IMR-90 (cell line): ENCODE measurements at regions not wholly inside any gene's neighbourhood (a gene's known extent, or its start where the extent isn't known, plus 50 kb on each side); places are given as distances from the start of the nearest gene placed in this dataset.

Experiments
- ATAC-seq: fragments of 200-7000 bp; cut with Tn5 transposase; 2 replicates; pipeline ENCODE4 v1.9.1; 2020; ENCODE audit warnings: low read depth, mild to moderate bottlenecking, moderate library complexity
- BruUV-seq: library from RNA; stranded (reverse); fragments of 400-500 nt; replicated peaks from 2 replicates; lab custom pipeline; 2021; lab: Mats Ljungman, UMichigan
- CTCF ChIA-PET: fragments of 300-600 bp; formaldehyde crosslinking; extraction: SDS; loops from one replicate; lab custom pipeline; 2021; ENCODE audit warnings: antibody characterized with exemption; lab: Yijun Ruan, JAX
- POLR2A ChIA-PET: fragments of 300-600 bp; sonication (Branson Sonifier 250); formaldehyde crosslinking; loops from one replicate; lab custom pipeline; 2022; ENCODE audit warnings: antibody characterized with exemption; ENCODE audit not compliant: unreplicated experiment; lab: Charles Lee
- DNase-seq: peaks from one replicate; pipeline ENCODE4 v3.0.0; 2013
- H2AFZ ChIP-seq: replicated peaks from 2 replicates; pipeline ENCODE3; 2013; ENCODE audit warnings: low read length, mild to moderate bottlenecking; ENCODE audit not compliant: poor library complexity
- H2AK5ac ChIP-seq: 2 replicates; pipeline ENCODE4 v1.6.1; 2013; ENCODE audit warnings: low read depth, low read length, inconsistent platforms
- H2AK9ac ChIP-seq: replicated peaks from 2 replicates; pipeline ENCODE3; 2013; ENCODE audit warnings: mild to moderate bottlenecking, low read depth, low read length, moderate library complexity; ENCODE audit not compliant: poor library complexity
- H2BK120ac ChIP-seq: 2 replicates; pipeline ENCODE4 v1.6.1; 2013; ENCODE audit warnings: low read depth, low read length, inconsistent platforms
- H2BK15ac ChIP-seq: 3 replicates; pipeline ENCODE4 v1.6.1; 2013; ENCODE audit warnings: low read depth, low read length, inconsistent platforms
- H2BK20ac ChIP-seq: 2 replicates; pipeline ENCODE4 v1.6.1; 2013; ENCODE audit warnings: low read depth, mild to moderate bottlenecking, inconsistent platforms, low read length, moderate library complexity
- H2BK5ac ChIP-seq: 2 replicates; pipeline ENCODE4 v1.6.1; 2013; ENCODE audit warnings: mild to moderate bottlenecking, low read depth, low read length, inconsistent platforms; ENCODE audit not compliant: poor library complexity, severe bottlenecking
- H3K14ac ChIP-seq: replicated peaks from 2 replicates; pipeline ENCODE4 v1.6.1; 2013; ENCODE audit warnings: low read depth, low read length, inconsistent platforms
- H3K18ac ChIP-seq: 2 replicates; pipeline ENCODE4 v1.6.1; 2013; ENCODE audit warnings: low read depth, low read length, control low read depth
- H3K23ac ChIP-seq: 2 replicates; pipeline ENCODE4 v1.6.1; 2013; ENCODE audit warnings: low read depth, low read length, inconsistent platforms
- H3K27ac ChIP-seq: 2 replicates; pipeline ENCODE4 v1.5.1; 2013; ENCODE audit warnings: mild to moderate bottlenecking, control low read depth, low read length; ENCODE audit not compliant: insufficient read depth
- H3K27me3 ChIP-seq: 2 replicates; pipeline ENCODE4 v1.6.1; 2013; ENCODE audit warnings: low read length; ENCODE audit not compliant: control insufficient read depth, insufficient read depth
- H3K36me3 ChIP-seq: 2 replicates; pipeline ENCODE4 v1.6.1; 2013; ENCODE audit warnings: low read length, mixed read lengths; ENCODE audit not compliant: control insufficient read depth, insufficient read depth
- H3K4ac ChIP-seq: 2 replicates; pipeline ENCODE4 v1.6.1; 2013; ENCODE audit warnings: low read depth, low read length, inconsistent platforms
- H3K4me1 ChIP-seq: 2 replicates; pipeline ENCODE4 v1.6.1; 2013; ENCODE audit warnings: low read length, mixed read lengths; ENCODE audit not compliant: control insufficient read depth, insufficient read depth
- H3K4me2 ChIP-seq: 2 replicates; pipeline ENCODE4 v1.6.1; 2013; ENCODE audit warnings: low read depth, mild to moderate bottlenecking, control low read depth, low read length, moderate library complexity
- H3K4me3 ChIP-seq: 2 replicates; pipeline ENCODE4 v1.5.1; 2013; ENCODE audit warnings: low read depth, mild to moderate bottlenecking, control low read depth, low read length, moderate library complexity; ENCODE audit not compliant: insufficient read depth
- H3K56ac ChIP-seq: 2 replicates; pipeline ENCODE4 v1.6.1; 2013; ENCODE audit warnings: low read length, inconsistent platforms; ENCODE audit not compliant: insufficient read depth; ENCODE audit errors: extremely low read depth
- H3K79me1 ChIP-seq, 2 experiments: 2 replicates each; pipeline ENCODE4 v1.6.1; 2013; ENCODE audit warnings: low read length in 2 of 2, inconsistent platforms in 1 of 2, low read depth in 1 of 2
- H3K9ac ChIP-seq: 2 replicates; pipeline ENCODE4 v1.6.1; 2013; ENCODE audit warnings: low read depth, low read length, control low read depth
- H3K9me1 ChIP-seq: 2 replicates; pipeline ENCODE4 v1.6.1; 2013; ENCODE audit warnings: low read length, inconsistent platforms; ENCODE audit not compliant: insufficient read depth
- H3K9me3 ChIP-seq: 2 replicates; pipeline ENCODE4 v1.6.1; 2013; ENCODE audit warnings: low read length; ENCODE audit not compliant: control insufficient read depth, insufficient read depth
- H4K20me1 ChIP-seq: 2 replicates; pipeline ENCODE4 v1.6.1; 2013; ENCODE audit warnings: low read length, inconsistent platforms; ENCODE audit not compliant: insufficient read depth
- H4K5ac ChIP-seq: 2 replicates; pipeline ENCODE4 v1.6.1; 2013; ENCODE audit warnings: mild to moderate bottlenecking, low read depth, low read length, control low read depth
- H4K8ac ChIP-seq, 2 experiments: 2 replicates each; pipeline ENCODE4 v1.6.1; 2013; ENCODE audit warnings: low read depth in 2 of 2, low read length in 2 of 2, control low read depth in 1 of 2, inconsistent platforms in 1 of 2
- H4K91ac ChIP-seq: 2 replicates; pipeline ENCODE4 v1.6.1; 2013; ENCODE audit warnings: low read depth, low read length, inconsistent platforms; ENCODE audit not compliant: insufficient read depth
- BHLHE40 ChIP-seq: fragments of 150-350 bp; IDR thresholded peaks from 2 replicates; pipeline ENCODE4 v1.6.1; 2016; ENCODE audit warnings: mild to moderate bottlenecking, low read depth, low read length
- CEBPB ChIP-seq: IDR thresholded peaks from 2 replicates; pipeline ENCODE4 v1.6.1; 2012; ENCODE audit warnings: low read depth, low read length, improper control_type of control experiment
- CHD1 ChIP-seq: IDR thresholded peaks from 2 replicates; pipeline ENCODE4 v1.6.1; 2012; ENCODE audit warnings: low read depth, low read length, improper control_type of control experiment
- FOS ChIP-seq: fragments of 150-350 bp; IDR thresholded peaks from 2 replicates; pipeline ENCODE4 v1.6.1; 2016; ENCODE audit warnings: low read depth, low read length
- MAFK ChIP-seq: IDR thresholded peaks from 2 replicates; pipeline ENCODE4 v1.6.1; 2012; ENCODE audit warnings: low read depth, low read length, improper control_type of control experiment
- MAZ ChIP-seq: IDR thresholded peaks from 2 replicates; pipeline ENCODE4 v1.6.1; 2012; ENCODE audit warnings: low read depth, mild to moderate bottlenecking, low read length, improper control_type of control experiment, moderate library complexity, borderline replicate concordance
- MXI1 ChIP-seq: IDR thresholded peaks from 2 replicates; pipeline ENCODE4 v1.6.1; 2012; ENCODE audit warnings: low read depth, mild to moderate bottlenecking, low read length, moderate library complexity, borderline replicate concordance
- NFE2L2 ChIP-seq: fragments of 150-350 bp; IDR thresholded peaks from 2 replicates; pipeline ENCODE4 v1.6.1; 2016; ENCODE audit warnings: low read depth, mild to moderate bottlenecking, low read length
- POLR2A ChIP-seq: IDR thresholded peaks from 2 replicates; pipeline ENCODE4 v1.6.1; 2012; ENCODE audit warnings: mild to moderate bottlenecking, low read depth, low read length
- RAD21 ChIP-seq: IDR thresholded peaks from 2 replicates; pipeline ENCODE4 v1.6.1; 2012; ENCODE audit warnings: low read length, improper control_type of control experiment
- RCOR1 ChIP-seq: IDR thresholded peaks from 2 replicates; pipeline ENCODE4 v1.6.1; 2012; ENCODE audit warnings: mild to moderate bottlenecking, low read length, improper control_type of control experiment; ENCODE audit not compliant: insufficient replicate concordance
- RFX5 ChIP-seq: IDR thresholded peaks from 2 replicates; pipeline ENCODE4 v1.8.0; 2012; ENCODE audit warnings: low read depth, mild to moderate bottlenecking, low read length, moderate library complexity
- SMC3 ChIP-seq: fragments of 150-350 bp; IDR thresholded peaks from 2 replicates; pipeline ENCODE4 v1.6.1; 2016; ENCODE audit warnings: low read depth, mild to moderate bottlenecking, antibody characterized with exemption, low read length, moderate library complexity
- WGBS, 2 experiments: methylation state at CpG; one replicate each; pipeline versions ENCODE4 v1.1.5 to v1.1.7; 2013; ENCODE audit warnings: missing lambda C conversion rate in 2 of 2; ENCODE audit not compliant: insufficient read length in 1 of 2; ENCODE audit errors: extremely low coverage in 2 of 2; 5-methylcytosine and 5-hydroxymethylcytosine counted together
- dilution Hi-C: fragments of 300-500 bp; cut with HindIII; formaldehyde crosslinking; loops from one replicate; pipeline ENCODE4 v1.14.3; 2018; ENCODE audit warnings: low sequenced_read_pairs; ENCODE audit not compliant: unreplicated experiment
- in situ Hi-C: fragments of 300-500 bp; cut with MboI; formaldehyde crosslinking; loops from 3 replicates; pipeline ENCODE4 v1.14.3; 2019; ENCODE audit warnings: low sequenced_read_pairs, inconsistent platforms, mixed read lengths
- intact Hi-C: fragments of 100-400 bp; cut with micrococcal nuclease; formaldehyde crosslinking; loops from 2 replicates; pipeline ENCODE4 v1.10.0; 2022
- TF ChIP-seq, protein P1 (sequence below): conservative IDR thresholded peaks from 2 replicates; pipeline ENCODE4 v1.5.1; 2012; ENCODE audit warnings: mild to moderate bottlenecking, low read depth, low read length, improper control_type of control experiment
- TF ChIP-seq, protein P2 (sequence below): fragments of 150-350 bp; IDR thresholded peaks from 2 replicates; pipeline ENCODE4 v1.6.1; 2016; ENCODE audit warnings: low read depth, mild to moderate bottlenecking, low read length, moderate library complexity, borderline replicate concordance
- TF ChIP-seq, protein P3 (sequence below): fragments of 150-350 bp; IDR thresholded peaks from 2 replicates; pipeline ENCODE4 v1.6.1; 2017; ENCODE audit warnings: mild to moderate bottlenecking, antibody characterized with exemption, low read length, low read depth

DNA sequence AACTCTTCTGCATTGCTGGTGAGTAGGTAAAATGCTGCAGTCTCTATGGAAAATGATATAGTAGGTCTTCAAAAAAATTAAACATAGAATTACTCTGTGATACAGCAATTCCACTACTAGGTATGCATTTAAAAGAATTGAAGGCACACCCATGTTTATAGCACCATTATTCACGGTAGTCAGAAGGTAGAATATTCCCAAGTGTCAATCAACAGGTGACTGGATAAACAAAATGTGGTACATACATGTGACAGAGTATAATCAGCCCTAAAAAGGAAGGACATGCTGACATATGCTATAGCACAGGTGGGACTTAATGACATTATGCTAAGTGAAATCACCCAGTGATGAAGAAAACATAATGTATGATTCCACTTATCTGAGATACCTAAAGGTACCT, 123.3 kb downstream of the CCER1 start:
- WGBS, 2 experiments = no CpG with 5 or more reads among the region's 1 CpG
- CTCF ChIA-PET = no interaction called here

More for the DNA sequence above, 123.3 kb downstream of the CCER1 start:
- dilution Hi-C loops = no loop called here
- Histone ChIP-seq H3K18ac (no peak overlapping the region), H2AK9ac (no peak overlapping the region), H2AK5ac (no peak overlapping the region), H3K27ac (no peak overlapping the region), H2BK20ac (no peak overlapping the region), H3K23ac (no peak overlapping the region), H3K79me1 (no peaks in the 10 kb centered on the region), H3K9me1 (peaks cover 3% of the 10 kb centered on the region; the same call in 1 of the 2 replicates), H2AFZ (no peak overlapping the region), H3K27me3 (no peaks in the 10 kb centered on the region), H3K9ac (no peak overlapping the region), H4K5ac (no peak overlapping the region), H3K4ac (no peak overlapping the region), H4K8ac (no peak overlapping the region), H4K91ac (no peak overlapping the region), H2BK5ac (no peak overlapping the region), H3K56ac (no peak overlapping the region), H3K4me1 (no peaks in the 10 kb centered on the region), H4K20me1 (no peaks in the 10 kb centered on the region), H3K14ac (no peak overlapping the region), H2BK15ac (no peak overlapping the region), H2BK120ac (no peak overlapping the region), H3K4me2 (no peak overlapping the region), H3K36me3 (no peaks in the 10 kb centered on the region), H3K9me3 (no peaks in the 10 kb centered on the region), H3K4me3 (no peak overlapping the region)
- no peak for DNase-seq
- no TSS peak for BruUV-seq
- in situ Hi-C loops = no loop called here
- POLR2A ChIA-PET = no interaction called here
- TF ChIP-seq, protein P1, sequence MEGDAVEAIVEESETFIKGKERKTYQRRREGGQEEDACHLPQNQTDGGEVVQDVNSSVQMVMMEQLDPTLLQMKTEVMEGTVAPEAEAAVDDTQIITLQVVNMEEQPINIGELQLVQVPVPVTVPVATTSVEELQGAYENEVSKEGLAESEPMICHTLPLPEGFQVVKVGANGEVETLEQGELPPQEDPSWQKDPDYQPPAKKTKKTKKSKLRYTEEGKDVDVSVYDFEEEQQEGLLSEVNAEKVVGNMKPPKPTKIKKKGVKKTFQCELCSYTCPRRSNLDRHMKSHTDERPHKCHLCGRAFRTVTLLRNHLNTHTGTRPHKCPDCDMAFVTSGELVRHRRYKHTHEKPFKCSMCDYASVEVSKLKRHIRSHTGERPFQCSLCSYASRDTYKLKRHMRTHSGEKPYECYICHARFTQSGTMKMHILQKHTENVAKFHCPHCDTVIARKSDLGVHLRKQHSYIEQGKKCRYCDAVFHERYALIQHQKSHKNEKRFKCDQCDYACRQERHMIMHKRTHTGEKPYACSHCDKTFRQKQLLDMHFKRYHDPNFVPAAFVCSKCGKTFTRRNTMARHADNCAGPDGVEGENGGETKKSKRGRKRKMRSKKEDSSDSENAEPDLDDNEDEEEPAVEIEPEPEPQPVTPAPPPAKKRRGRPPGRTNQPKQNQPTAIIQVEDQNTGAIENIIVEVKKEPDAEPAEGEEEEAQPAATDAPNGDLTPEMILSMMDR = no peak
- TF ChIP-seq CEBPB (no peak), MXI1 (no peak), RFX5 (no peak), MAFK (no peak), CHD1 (no peak), BHLHE40 (no peak), POLR2A (no peak), SMC3 (no peak), FOS (no peak), NFE2L2 (no peak), MAZ (no peak), RAD21 (no peak), RCOR1 (no peak)
- TF ChIP-seq, protein P2, sequence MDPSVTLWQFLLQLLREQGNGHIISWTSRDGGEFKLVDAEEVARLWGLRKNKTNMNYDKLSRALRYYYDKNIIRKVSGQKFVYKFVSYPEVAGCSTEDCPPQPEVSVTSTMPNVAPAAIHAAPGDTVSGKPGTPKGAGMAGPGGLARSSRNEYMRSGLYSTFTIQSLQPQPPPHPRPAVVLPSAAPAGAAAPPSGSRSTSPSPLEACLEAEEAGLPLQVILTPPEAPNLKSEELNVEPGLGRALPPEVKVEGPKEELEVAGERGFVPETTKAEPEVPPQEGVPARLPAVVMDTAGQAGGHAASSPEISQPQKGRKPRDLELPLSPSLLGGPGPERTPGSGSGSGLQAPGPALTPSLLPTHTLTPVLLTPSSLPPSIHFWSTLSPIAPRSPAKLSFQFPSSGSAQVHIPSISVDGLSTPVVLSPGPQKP = no peak
- TF ChIP-seq, protein P3, sequence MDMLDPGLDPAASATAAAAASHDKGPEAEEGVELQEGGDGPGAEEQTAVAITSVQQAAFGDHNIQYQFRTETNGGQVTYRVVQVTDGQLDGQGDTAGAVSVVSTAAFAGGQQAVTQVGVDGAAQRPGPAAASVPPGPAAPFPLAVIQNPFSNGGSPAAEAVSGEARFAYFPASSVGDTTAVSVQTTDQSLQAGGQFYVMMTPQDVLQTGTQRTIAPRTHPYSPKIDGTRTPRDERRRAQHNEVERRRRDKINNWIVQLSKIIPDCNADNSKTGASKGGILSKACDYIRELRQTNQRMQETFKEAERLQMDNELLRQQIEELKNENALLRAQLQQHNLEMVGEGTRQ = no peak
- intact Hi-C loops = no loop called here
- ATAC-seq = no peak
